Suprapubic skin (tissue), 3 donors: ENCODE measurements at regions not wholly inside any gene's neighbourhood (a gene's known extent, or its start where the extent isn't known, plus 50 kb on each side); places are given as distances from the start of the nearest gene placed in this dataset.

Source experiments
- CTCF ChIP-seq, 2 donors: fragments of 200-600 bp in 1 of 2; fragments of 450-650 bp in 1 of 2; sonication (generic) in 1 of 2; IDR thresholded peaks; one replicate each; pipeline ENCODE4 v1.5.1; 2016 to 2019; ENCODE audit warnings: antibody characterized with exemption in 2 of 2, mild to moderate bottlenecking in 1 of 2, moderate library complexity in 1 of 2
- EP300 ChIP-seq: sonication (generic); formaldehyde crosslinking; IDR thresholded peaks from one replicate; pipeline ENCODE4 v1.6.1; 2017; ENCODE audit warnings: antibody characterized with exemption

DNA sequence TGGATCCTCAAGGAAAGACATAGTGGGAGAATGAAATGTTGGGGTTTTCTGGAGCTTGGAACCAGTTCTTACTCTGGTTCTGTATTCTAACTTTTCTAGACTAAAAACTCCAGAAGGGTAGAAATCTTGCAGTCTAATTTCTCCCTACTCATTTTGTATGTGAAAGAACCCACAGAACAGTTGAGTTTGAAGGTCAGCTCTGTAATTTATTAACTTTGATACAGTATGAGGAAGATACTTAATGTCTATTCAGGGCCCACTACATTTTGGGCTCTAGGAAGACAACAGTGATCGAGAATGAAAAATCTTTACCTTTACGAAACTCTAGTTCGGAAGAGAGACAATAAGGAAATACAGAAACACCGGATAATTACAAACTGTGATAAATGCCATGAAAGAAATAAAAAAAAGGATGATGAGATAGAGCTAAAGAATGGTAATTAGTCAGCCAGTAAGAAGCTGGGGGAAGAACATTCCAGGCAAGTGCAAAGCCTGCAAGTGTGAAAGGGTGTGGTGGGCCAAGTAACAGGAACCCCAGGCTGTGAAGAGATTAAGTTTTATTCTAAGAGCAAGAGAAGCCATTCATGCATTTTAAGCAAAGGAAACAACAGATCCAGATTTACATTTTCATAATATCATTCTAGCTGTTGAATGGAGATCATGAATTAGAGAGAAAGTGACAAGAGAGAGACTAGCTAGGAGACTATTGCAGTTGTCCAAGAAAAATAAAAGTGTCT lies 159.9 kb upstream of the HMCN1 start:
- TF ChIP-seq CTCF (IDR thresholded peaks at IDR 0.05) (no peak), EP300 (no peak)
